Loucy (cell line): ENCODE measurements at regions not wholly inside any gene's neighbourhood (a gene's known extent, or its start where the extent isn't known, plus 50 kb on each side); places are given as distances from the start of the nearest gene placed in this dataset.
"Not testable (repeated sequence)": the region's sequence is repeated elsewhere in the genome, so short reads cannot be mapped to it uniquely, and the experiment has no call there.

Experiments
- H2AFZ ChIP-seq: fragments of 200-600 bp; sonication (generic); 2 replicates; pipeline ENCODE4 v1.6.0; 2016; ENCODE audit warnings: antibody characterized with exemption, mild to moderate bottlenecking, low read length, moderate library complexity
- H3F3A ChIP-seq: fragments of 200-600 bp; 2 replicates; pipeline ENCODE4 v1.6.0; 2016; ENCODE audit warnings: antibody characterized with exemption, low read depth, mild to moderate bottlenecking
- H3K27me3 ChIP-seq: fragments of 200-600 bp; sonication (generic); 2 replicates; pipeline ENCODE4 v1.6.1; 2014; ENCODE audit warnings: low read length, mild to moderate bottlenecking; ENCODE audit not compliant: insufficient read depth, poor library complexity, severe bottlenecking
- H3K36me3 ChIP-seq: fragments of 200-600 bp; sonication (generic); 2 replicates; pipeline ENCODE4 v1.6.1; 2016; ENCODE audit warnings: low read length; ENCODE audit not compliant: insufficient read depth
- H3K4me1 ChIP-seq: fragments of 200-600 bp; sonication (generic); 2 replicates; pipeline ENCODE4 v1.5.1; 2014; ENCODE audit warnings: low read length, mild to moderate bottlenecking; ENCODE audit not compliant: insufficient read depth, poor library complexity, severe bottlenecking
- H3K4me2 ChIP-seq: fragments of 200-600 bp; sonication (generic); 2 replicates; pipeline ENCODE4 v1.6.0; 2014; ENCODE audit warnings: antibody characterized with exemption, low read length, low read depth, mild to moderate bottlenecking; ENCODE audit not compliant: poor library complexity, severe bottlenecking
- H3K4me3 ChIP-seq: fragments of 200-600 bp; sonication (generic); 2 replicates; pipeline ENCODE4 v1.5.1; 2014; ENCODE audit warnings: low read length, mild to moderate bottlenecking, mixed read lengths; ENCODE audit not compliant: poor library complexity, severe bottlenecking
- H3K79me2 ChIP-seq: fragments of 200-600 bp; sonication (generic); 2 replicates; pipeline ENCODE4 v1.6.1; 2014; ENCODE audit warnings: low read length; ENCODE audit not compliant: insufficient read depth
- H3K9ac ChIP-seq: fragments of 200-600 bp; sonication (generic); 2 replicates; pipeline ENCODE4 v1.6.0; 2014; ENCODE audit warnings: mild to moderate bottlenecking, low read depth, low read length, moderate library complexity; ENCODE audit not compliant: poor library complexity, severe bottlenecking
- H3K9me2 ChIP-seq: fragments of 200-600 bp; sonication (generic); replicated peaks from 2 replicates; pipeline ENCODE4 v1.6.1; 2016; ENCODE audit warnings: low read depth, low read length, mixed read lengths
- H3K9me3 ChIP-seq: fragments of 200-600 bp; sonication (generic); 2 replicates; pipeline ENCODE4 v1.6.1; 2014; ENCODE audit warnings: mild to moderate bottlenecking, antibody characterized with exemption, low read length, low read depth; ENCODE audit not compliant: insufficient read depth
- H4K20me1 ChIP-seq: fragments of 200-600 bp; sonication (generic); 2 replicates; pipeline ENCODE4 v1.6.0; 2014; ENCODE audit warnings: antibody characterized with exemption, low read length, mild to moderate bottlenecking; ENCODE audit not compliant: insufficient read depth, poor library complexity, severe bottlenecking
- CTCF ChIP-seq: fragments of 200-600 bp; sonication (generic); conservative IDR thresholded peaks from 2 replicates; pipeline ENCODE4 v1.5.1; 2014; ENCODE audit warnings: mild to moderate bottlenecking, antibody characterized with exemption, low read length
- EZH2phosphoT487 ChIP-seq: fragments of 200-600 bp; IDR thresholded peaks from 2 replicates; pipeline ENCODE4 v1.6.1; 2018; ENCODE audit warnings: antibody characterized with exemption, mild to moderate bottlenecking, moderate library complexity, borderline replicate concordance

- no peak overlapping the region for H3K4me3 ChIP-seq
- no peak overlapping the region for H2AFZ ChIP-seq
- no peak overlapping the region for H3K4me2 ChIP-seq
- H3K9me2 ChIP-seq = no peaks in the 10 kb centered on the region
- no peaks in the 10 kb centered on the region for H3F3A ChIP-seq
- no peak overlapping the region for H3K9ac ChIP-seq
- H3K27me3 ChIP-seq = no peaks in the 10 kb centered on the region
- no peaks in the 10 kb centered on the region for H4K20me1 ChIP-seq
- H3K9me3 ChIP-seq = peaks cover 7% of the 10 kb centered on the region
- no peaks in the 10 kb centered on the region for H3K4me1 ChIP-seq
- no peak for TF ChIP-seq CTCF
- TF ChIP-seq EZH2phosphoT487 = no peak
- no peaks in the 10 kb centered on the region for H3K36me3 ChIP-seq
- no peaks in the 10 kb centered on the region for H3K79me2 ChIP-seq
These were observed 156.4 kb upstream of the RREB1 start for GRCh38 chr6:6951355-6951754.

DNA sequence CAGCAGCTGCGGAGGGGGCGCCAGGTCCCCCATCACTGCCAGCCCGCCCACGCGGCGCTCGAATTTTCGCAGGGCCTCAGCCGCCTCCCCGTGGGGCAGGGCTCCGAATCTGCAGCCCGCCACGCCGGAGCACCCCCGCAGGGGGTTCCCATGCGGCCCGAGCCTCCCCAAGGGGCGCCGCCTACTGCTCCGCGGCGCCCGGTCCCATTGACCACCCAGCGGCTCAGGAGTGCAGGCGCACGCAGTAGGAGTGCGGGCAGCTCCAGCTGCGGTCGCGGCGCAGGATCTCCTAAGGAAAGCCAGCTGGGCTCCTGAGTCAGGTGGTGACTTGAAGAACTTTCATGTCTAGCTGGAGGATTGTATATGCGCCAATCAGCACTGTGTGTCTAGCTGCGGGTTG lies 155.3 kb upstream of the RREB1 start:
- Histone ChIP-seq H3K79me2 (no peaks in the 10 kb centered on the region), H3K9ac (no peak overlapping the region), H3K9me2 (no peaks in the 10 kb centered on the region), H3K27me3 (no peaks in the 10 kb centered on the region), H3F3A (no peaks in the 10 kb centered on the region), H2AFZ (no peak overlapping the region), H3K4me1 (no peaks in the 10 kb centered on the region), H3K4me3 (no peak overlapping the region), H4K20me1 (no peaks in the 10 kb centered on the region), H3K4me2 (no peak overlapping the region), H3K9me3 (peaks cover 7% of the 10 kb centered on the region), H3K36me3 (no peaks in the 10 kb centered on the region)
- TF ChIP-seq CTCF (no peak), EZH2phosphoT487 (no peak)

- not testable (repeated sequence) for H3K9ac ChIP-seq, H3K9me2 ChIP-seq, H3K36me3 ChIP-seq, H4K20me1 ChIP-seq, H3K4me3 ChIP-seq, H3K9me3 ChIP-seq, H3K4me2 ChIP-seq, H3K27me3 ChIP-seq, H3K4me1 ChIP-seq, H3K79me2 ChIP-seq, H3F3A ChIP-seq, H2AFZ ChIP-seq
These were observed 154.8 kb upstream of the RREB1 start for GRCh38 chr6:6952927-6953326.

GRCh38 chr6:6960571-6961251 lies 147.1 kb upstream of the RREB1 start:
- TF ChIP-seq EZH2phosphoT487 = no peak
- no peak for TF ChIP-seq CTCF
- Histone ChIP-seq H2AFZ (no peak overlapping the region), H3K4me2 (no peak overlapping the region), H3K9me2 (no peaks in the 10 kb centered on the region), H4K20me1 (no peaks in the 10 kb centered on the region), H3K4me1 (no peaks in the 10 kb centered on the region), H3K9ac (no peak overlapping the region), H3K4me3 (no peak overlapping the region), H3K27me3 (no peaks in the 10 kb centered on the region), H3K79me2 (no peaks in the 10 kb centered on the region), H3K9me3 (no peaks in the 10 kb centered on the region), H3K36me3 (no peaks in the 10 kb centered on the region), H3F3A (no peaks in the 10 kb centered on the region)
